GM18505 (cell line): ENCODE measurements at regions not wholly inside any gene's neighbourhood (a gene's known extent, or its start where the extent isn't known, plus 50 kb on each side); places are given as distances from the start of the nearest gene placed in this dataset.
A peak's percentile ranks its signal among the peaks of the same experiment; 100 is the strongest.
"Not testable (repeated sequence)": the region's sequence is repeated elsewhere in the genome, so short reads cannot be mapped to it uniquely, and the experiment has no call there.

Source experiments
- ATAC-seq: cut with Tn5 transposase; IDR thresholded peaks from one replicate; pipeline ENCODE4 v1.9.1; 2021; ENCODE audit not compliant: unreplicated experiment
- POLR2A ChIP-seq: IDR thresholded peaks from 4 replicates; pipeline ENCODE4 v1.6.1; 2011; ENCODE audit warnings: borderline replicate concordance; ENCODE audit not compliant: insufficient read depth, insufficient read length; ENCODE audit errors: extremely low read depth

- no peak for ATAC-seq
Measured at GRCh38 chr1:192491804-192492554, 83.6 kb upstream of the RGS1 start.

GRCh38 chr1:192493584-192493983, 82.0 kb upstream of the RGS1 start:
- no peak for TF ChIP-seq POLR2A
- no peak for ATAC-seq

More at GRCh38 chr1:192491804-192492554, 83.6 kb upstream of the RGS1 start:
- no peak for TF ChIP-seq POLR2A

GRCh38 chr1:192496369-192497056, 79.1 kb upstream of the RGS1 start:
- no peak for TF ChIP-seq POLR2A
- ATAC-seq = no peak

GRCh38 chr1:192497214-192497794, 78.3 kb upstream of the RGS1 start:
- no peak for TF ChIP-seq POLR2A
- ATAC-seq = no peak

GRCh38 chr1:192498092-192498491, 77.5 kb upstream of the RGS1 start:
- not testable (repeated sequence) for ATAC-seq

- ATAC-seq = not testable (repeated sequence)
Measured at GRCh38 chr1:192499061-192499581, 76.5 kb upstream of the RGS1 start.

- not testable (repeated sequence) for ATAC-seq
Measured at GRCh38 chr1:192500541-192500940, 75.0 kb upstream of the RGS1 start.

- peak; percentile 98 for ATAC-seq
- no peak for TF ChIP-seq POLR2A
Measured at GRCh38 chr1:192506741-192507155, 68.8 kb upstream of the RGS1 start.

GRCh38 chr1:192512426-192513162, 63.0 kb upstream of the RGS1 start:
- no peak for TF ChIP-seq POLR2A
- peak; percentile 27 for ATAC-seq

- ATAC-seq = no peak
- TF ChIP-seq POLR2A = no peak
Measured at GRCh38 chr1:192513196-192513595, 62.4 kb upstream of the RGS1 start.

- no peak for ATAC-seq
- no peak for TF ChIP-seq POLR2A
Measured at GRCh38 chr1:192513697-192514096, 61.9 kb upstream of the RGS1 start.

GRCh38 chr1:192516776-192517297, 58.7 kb upstream of the RGS1 start:
- ATAC-seq = peak; percentile 99
- TF ChIP-seq POLR2A = no peak

GRCh38 chr1:192517716-192518355, 57.7 kb upstream of the RGS1 start:
- ATAC-seq = not testable (repeated sequence)

GRCh38 chr1:192518700-192519099, 56.9 kb upstream of the RGS1 start:
- ATAC-seq = peak; percentile 36
- no peak for TF ChIP-seq POLR2A
